ENCODE measurements at regions not wholly inside any gene's neighbourhood (a gene's known extent, or its start where the extent isn't known, plus 50 kb on each side); places are given as distances from the start of the nearest gene placed in this dataset.

DNA sequence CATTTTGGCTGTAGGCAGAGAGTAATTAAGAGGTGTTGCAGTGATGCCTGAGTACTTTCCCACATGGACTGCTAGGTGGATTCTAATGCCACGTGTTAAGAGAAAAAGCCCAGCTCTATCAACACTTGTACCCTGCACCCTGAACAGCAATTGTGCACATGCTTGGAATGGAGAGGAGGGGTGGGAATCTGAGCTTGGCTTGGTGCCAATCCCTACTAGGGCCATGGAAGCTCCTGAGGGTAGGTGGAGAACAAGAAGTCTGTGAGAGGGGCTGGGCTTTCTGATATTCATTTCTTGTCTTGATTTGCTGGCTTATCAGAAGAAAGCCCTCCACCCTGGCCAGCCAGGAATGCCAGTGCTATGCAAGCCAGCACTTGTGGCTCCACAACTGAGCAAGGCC is 292.2 kb downstream of the KCNS3 start:
- H3K18ac ChIP-seq (ENCODE audit: extremely low read depth, low read length): no peak overlapping the region
- no peak overlapping the region for H2BK5ac ChIP-seq (ENCODE audit: low read depth, low read length)
- no peaks in the 10 kb centered on the region for H3K4me1 ChIP-seq (replicated peaks in 1 of 4; ENCODE audit: control insufficient read depth in 3 of 4, insufficient read depth in 4 of 4, low read length in 3 of 4)
- H4K91ac ChIP-seq (replicated peaks; ENCODE audit: insufficient read length, low read length): no peak overlapping the region
- WGBS, 2 experiments (ENCODE audit: extremely low coverage in 1 of 2, insufficient coverage in 1 of 2, insufficient read length in 1 of 2, insufficient replicate concordance in 2 of 2, low coverage in 1 of 2, low lambda C conversion rate in 2 of 2, missing lambda C conversion rate in 1 of 2): 88% methylated on average over 1 of the region's 1 CpG; no CpG with 5 or more reads in 1 of the 2 experiments
- ChIA-PET POLR2A (ENCODE audit: partially characterized antibody) (no interaction called here), CTCF (ENCODE audit: partially characterized antibody) (interaction anchor here (0.7 to 2.6 kb wide), 3 partner anchors 10 to 16 kb away, joined by 3 to 7 read pairs (median 4); no protein-coding TSS in a partner anchor)
- FAIRE-seq: no peak
- no peaks in the 10 kb centered on the region for H3K9me3 ChIP-seq (ENCODE audit: insufficient read depth in 2 of 2, low read depth in 1 of 2, low read length in 1 of 2)
- no peak overlapping the region for H2AFZ ChIP-seq (ENCODE audit: low read length)
- no peak overlapping the region for H2BK20ac ChIP-seq (ENCODE audit: low read length)
- no peak overlapping the region for H3K9ac ChIP-seq (replicated peaks in 1 of 4; ENCODE audit: extremely low read depth in 1 of 4, low read depth in 3 of 4, low read length in 3 of 4)
- H3K23me2 ChIP-seq (ENCODE audit: low read depth, low read length): no peaks in the 10 kb centered on the region
- no peak for DNase-seq (ENCODE audit: low read depth in 1 of 2, low spot score in 2 of 2)
- no peak overlapping the region for H3K4ac ChIP-seq (replicated peaks; ENCODE audit: insufficient read length, low read depth, low read length)
- no peak overlapping the region for H2BK12ac ChIP-seq (ENCODE audit: low read depth, low read length)
- H3K27ac ChIP-seq (ENCODE audit: low read depth, low read length): no peak overlapping the region
- no peaks in the 10 kb centered on the region for H4K20me1 ChIP-seq (replicated peaks in 1 of 2; ENCODE audit: control insufficient read depth in 1 of 2, insufficient read depth in 2 of 2, low read length in 2 of 2)
- no peak overlapping the region for H3K14ac ChIP-seq (ENCODE audit: insufficient read length)
- H3K36me3 ChIP-seq (ENCODE audit: control insufficient read depth in 2 of 4, insufficient read depth in 4 of 4, low read length in 3 of 4): no peaks in the 10 kb centered on the region
- H2BK120ac ChIP-seq (replicated peaks; ENCODE audit: low read depth, low read length): no peak overlapping the region
- H3K79me1 ChIP-seq (ENCODE audit: low read depth, low read length): no peaks in the 10 kb centered on the region
- no peak overlapping the region for H3K4me2 ChIP-seq (ENCODE audit: insufficient read depth in 1 of 2, low read depth in 2 of 2, low read length in 2 of 2)
- no peak overlapping the region for H3K23ac ChIP-seq (ENCODE audit: insufficient read length)
- no peak overlapping the region for H4K5ac ChIP-seq (ENCODE audit: insufficient read length, low read depth, low read length)
- no peak overlapping the region for H3K4me3 ChIP-seq (ENCODE audit: extremely low read depth in 1 of 4, insufficient read depth in 2 of 4, low read depth in 3 of 4, low read length in 4 of 4)
- no peak overlapping the region for H3K56ac ChIP-seq (replicated peaks; ENCODE audit: insufficient read length, low read depth, low read length)
- H3K27me3 ChIP-seq (replicated peaks in 1 of 4; ENCODE audit: control insufficient read depth in 3 of 4, extremely low read depth in 1 of 4, insufficient read depth in 3 of 4, low read length in 3 of 4): no peaks in the 10 kb centered on the region
- H3K79me2 ChIP-seq (ENCODE audit: control insufficient read depth in 1 of 2, insufficient read depth in 2 of 2, low read length in 2 of 2): no peaks in the 10 kb centered on the region
- no peak overlapping the region for H2AK5ac ChIP-seq (ENCODE audit: low read depth, low read length)
- H4K8ac ChIP-seq (ENCODE audit: extremely low read depth, insufficient read depth, low read length): no peak overlapping the region
- no peak overlapping the region for H2BK15ac ChIP-seq (ENCODE audit: low read length)
- TF ChIP-seq CREB1 (IDR thresholded peaks at IDR 0.05) (no peak), CBX5 (IDR thresholded peaks at IDR 0.05; ENCODE audit: low read depth, low read length) (no peak), BCL11A (IDR thresholded peaks at IDR 0.05; ENCODE audit: low read depth in 2 of 2, low read length in 2 of 2) (no peak), CTCF (IDR thresholded peaks at IDR 0.05; ENCODE audit: control extremely low read depth in 1 of 3, insufficient read depth in 1 of 3, low read depth in 1 of 3, low read length in 3 of 3) (no peak), KDM1A (IDR thresholded peaks at IDR 0.05; ENCODE audit: borderline replicate concordance, low read length) (no peak), JUND (IDR thresholded peaks at IDR 0.05; ENCODE audit: low read length) (no peak)
